Testis (tissue), 2 donors: ENCODE measurements at regions not wholly inside any gene's neighbourhood (a gene's known extent, or its start where the extent isn't known, plus 50 kb on each side); places are given as distances from the start of the nearest gene placed in this dataset.

Source experiments
- POLR2A ChIP-seq: fragments of 450-650 bp; IDR thresholded peaks from one replicate; pipeline ENCODE4 v1.6.1; 2017; ENCODE audit warnings: antibody characterized with exemption, mild to moderate bottlenecking, moderate library complexity
- TF ChIP-seq, protein P1 (sequence below), 3 experiments: fragments of 450-650 bp in 2 of 3; fragments of 200-600 bp in 1 of 3; sonication (generic) in 1 of 3; IDR thresholded peaks; one replicate each; pipeline ENCODE4 v1.5.1; 2016 to 2019; ENCODE audit warnings: antibody characterized with exemption in 3 of 3, mild to moderate bottlenecking in 2 of 3, moderate library complexity in 1 of 3

DNA sequence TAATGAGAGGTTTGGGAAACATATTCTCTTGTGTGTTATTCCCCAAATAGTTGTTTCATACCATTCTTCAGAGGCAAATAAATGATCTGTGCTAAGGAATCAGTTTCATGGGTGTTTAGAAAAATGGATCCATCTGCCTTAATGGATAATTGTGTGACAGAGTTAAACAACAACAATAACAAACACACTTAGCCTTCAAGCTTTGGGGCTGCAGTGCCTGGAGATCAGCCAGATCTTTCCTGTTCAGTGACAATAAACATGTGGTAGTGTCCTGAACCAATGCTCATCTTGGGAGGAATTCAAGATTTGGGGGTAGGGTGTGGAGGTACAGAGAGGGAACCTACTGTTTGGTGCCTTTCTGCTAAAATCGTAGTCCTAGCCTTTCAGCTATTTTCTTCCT is 93.7 kb upstream of the PRICKLE1 start:
- no peak for TF ChIP-seq POLR2A
- TF ChIP-seq, protein P1, sequence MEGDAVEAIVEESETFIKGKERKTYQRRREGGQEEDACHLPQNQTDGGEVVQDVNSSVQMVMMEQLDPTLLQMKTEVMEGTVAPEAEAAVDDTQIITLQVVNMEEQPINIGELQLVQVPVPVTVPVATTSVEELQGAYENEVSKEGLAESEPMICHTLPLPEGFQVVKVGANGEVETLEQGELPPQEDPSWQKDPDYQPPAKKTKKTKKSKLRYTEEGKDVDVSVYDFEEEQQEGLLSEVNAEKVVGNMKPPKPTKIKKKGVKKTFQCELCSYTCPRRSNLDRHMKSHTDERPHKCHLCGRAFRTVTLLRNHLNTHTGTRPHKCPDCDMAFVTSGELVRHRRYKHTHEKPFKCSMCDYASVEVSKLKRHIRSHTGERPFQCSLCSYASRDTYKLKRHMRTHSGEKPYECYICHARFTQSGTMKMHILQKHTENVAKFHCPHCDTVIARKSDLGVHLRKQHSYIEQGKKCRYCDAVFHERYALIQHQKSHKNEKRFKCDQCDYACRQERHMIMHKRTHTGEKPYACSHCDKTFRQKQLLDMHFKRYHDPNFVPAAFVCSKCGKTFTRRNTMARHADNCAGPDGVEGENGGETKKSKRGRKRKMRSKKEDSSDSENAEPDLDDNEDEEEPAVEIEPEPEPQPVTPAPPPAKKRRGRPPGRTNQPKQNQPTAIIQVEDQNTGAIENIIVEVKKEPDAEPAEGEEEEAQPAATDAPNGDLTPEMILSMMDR (IDR thresholded peaks at IDR 0.05): no peak
